ENCODE measurements at regions not wholly inside any gene's neighbourhood (a gene's known extent, or its start where the extent isn't known, plus 50 kb on each side); places are given as distances from the start of the nearest gene placed in this dataset.

- Histone ChIP-seq H3K9me3 (ENCODE audit: control insufficient read depth, insufficient read depth, low read length) (no peaks in the 10 kb centered on the region), H3K27ac (ENCODE audit: low read depth, low read length) (no peak overlapping the region), H3K4me3 (ENCODE audit: low read depth, low read length) (no peak overlapping the region), H3K27me3 (ENCODE audit: control insufficient read depth, insufficient read depth, low read length) (no peaks in the 10 kb centered on the region)
- CTCF ChIA-PET: no interaction called here
- DNase-seq (ENCODE audit: low read depth, low spot score): no peak
- TF ChIP-seq CTCF (IDR thresholded peaks at IDR 0.05; ENCODE audit: low read depth, low read length): no peak
- POLR2A ChIA-PET: no interaction called here
Measured at GRCh38 chr2:18899725-18900124, 310.4 kb upstream of the NT5C1B start.

DNA sequence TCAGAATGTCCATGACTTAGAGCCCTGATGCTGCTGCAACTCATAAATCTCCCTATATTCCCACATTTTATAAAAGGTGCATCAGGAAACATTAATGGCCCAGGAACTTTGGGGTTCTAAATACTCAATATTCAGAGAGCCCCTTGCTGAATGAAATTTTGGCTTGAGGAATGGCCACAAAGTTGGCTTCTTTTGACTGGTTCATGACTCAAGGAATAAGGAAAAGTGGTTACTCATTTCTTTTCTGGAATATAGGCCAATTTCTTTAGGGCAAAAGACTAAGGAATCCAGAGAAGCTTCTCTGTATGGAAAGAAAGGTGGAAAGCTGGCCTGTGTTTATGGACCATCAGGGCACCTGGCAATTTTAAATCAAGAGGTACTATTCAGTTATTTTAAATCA is 308.9 kb upstream of the NT5C1B start:
- Histone ChIP-seq H3K9me3 (ENCODE audit: control insufficient read depth, insufficient read depth, low read length) (no peaks in the 10 kb centered on the region), H3K4me3 (ENCODE audit: low read depth, low read length) (no peak overlapping the region), H3K27ac (ENCODE audit: low read depth, low read length) (no peak overlapping the region), H3K27me3 (ENCODE audit: control insufficient read depth, insufficient read depth, low read length) (no peaks in the 10 kb centered on the region)
- CTCF ChIA-PET: no interaction called here
- no peak for DNase-seq (ENCODE audit: low read depth, low spot score)
- POLR2A ChIA-PET: no interaction called here
- TF ChIP-seq CTCF (IDR thresholded peaks at IDR 0.05; ENCODE audit: low read depth, low read length): no peak

DNA sequence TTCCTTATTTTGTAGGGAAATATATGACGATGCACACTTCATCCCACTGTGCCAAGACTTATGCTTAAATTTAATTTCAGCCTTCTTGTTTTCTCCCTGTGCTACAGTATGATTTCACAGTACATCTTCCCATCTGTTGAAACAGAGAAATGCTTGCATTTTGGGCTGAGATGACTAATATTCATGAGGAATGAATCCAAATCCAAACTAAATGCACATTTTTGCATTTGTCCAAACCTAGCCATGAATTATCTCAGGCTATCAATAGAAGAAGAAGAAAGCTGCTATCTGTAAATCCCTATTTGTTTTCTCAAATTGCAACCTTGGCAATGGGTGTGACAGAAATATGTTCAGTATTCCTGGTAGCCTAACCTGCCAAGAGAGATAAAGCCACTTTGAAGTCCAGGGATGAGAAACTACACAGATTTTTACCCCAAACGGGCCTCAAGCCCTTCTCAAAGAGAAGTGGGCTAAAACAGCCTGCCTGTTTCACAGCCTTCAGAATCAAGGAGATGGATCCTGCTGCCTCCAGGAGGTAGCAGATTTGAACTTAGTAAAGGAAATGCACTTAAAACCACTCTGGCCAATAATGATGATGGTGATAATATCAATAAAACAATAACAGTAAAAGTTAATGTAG is 306.9 kb upstream of the NT5C1B start:
- H3K4me3 ChIP-seq (ENCODE audit: low read depth, low read length): no peak overlapping the region
- no peaks in the 10 kb centered on the region for H3K27me3 ChIP-seq (ENCODE audit: control insufficient read depth, insufficient read depth, low read length)
- ChIA-PET CTCF (no interaction called here), POLR2A (no interaction called here)
- DNase-seq (ENCODE audit: low read depth, low spot score): no peak
- no peaks in the 10 kb centered on the region for H3K9me3 ChIP-seq (ENCODE audit: control insufficient read depth, insufficient read depth, low read length)
- H3K27ac ChIP-seq (ENCODE audit: low read depth, low read length): no peak overlapping the region
- no peak for TF ChIP-seq CTCF (IDR thresholded peaks at IDR 0.05; ENCODE audit: low read depth, low read length)

DNA sequence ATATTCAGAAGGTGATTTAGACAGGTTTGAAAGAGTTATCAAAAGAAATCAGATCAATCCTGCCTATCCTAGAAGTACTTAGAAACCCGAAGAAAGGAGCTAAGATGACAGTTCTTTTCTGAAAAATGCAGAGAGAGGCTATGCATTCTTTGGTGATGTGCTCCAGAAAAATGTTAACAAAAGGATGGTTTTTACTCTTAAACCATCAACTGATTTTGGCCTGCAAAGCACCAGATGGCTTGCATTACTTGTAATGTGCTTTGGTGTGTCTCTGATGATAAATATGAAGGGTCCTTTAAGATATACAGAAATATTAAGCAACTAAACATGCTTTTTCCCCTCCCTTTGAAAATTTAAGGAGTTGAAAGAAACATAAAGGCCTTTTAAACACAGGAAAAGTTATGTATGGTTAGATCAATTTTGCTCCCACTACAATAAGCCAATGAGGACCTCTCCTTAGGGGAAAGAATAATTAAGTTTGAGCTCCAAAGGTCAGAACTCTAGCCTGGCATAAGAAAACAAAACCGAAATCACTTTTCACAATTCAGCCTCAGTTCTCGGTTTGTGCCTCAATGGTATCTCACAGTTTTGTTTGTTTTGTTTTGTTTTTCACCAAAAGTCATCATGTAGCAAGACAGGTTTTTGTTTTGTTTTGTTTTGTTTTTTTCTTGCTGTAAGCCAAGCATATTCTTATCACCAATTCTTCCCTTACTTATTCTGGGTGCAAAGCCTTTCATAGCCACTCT is 302.4 kb upstream of the NT5C1B start:
- POLR2A ChIA-PET: interaction anchor here (1.3 kb wide), 1 partner anchor 34 kb away, joined by 5 read pairs; no protein-coding TSS in a partner anchor
- H3K27me3 ChIP-seq (ENCODE audit: control insufficient read depth, insufficient read depth, low read length): no peaks in the 10 kb centered on the region
- no peaks in the 10 kb centered on the region; the same call in 1 of the 2 replicates for H3K9me3 ChIP-seq (ENCODE audit: control insufficient read depth, insufficient read depth, low read length)
- CTCF ChIA-PET: interaction anchor here (1.4 kb wide), 1 partner anchor 371 kb away, joined by 9 read pairs; no protein-coding TSS in a partner anchor
- peak; percentile 44 for DNase-seq (ENCODE audit: low read depth, low spot score)
- no peak overlapping the region for H3K4me3 ChIP-seq (ENCODE audit: low read depth, low read length)
- no peak overlapping the region for H3K27ac ChIP-seq (ENCODE audit: low read depth, low read length)
- TF ChIP-seq CTCF (IDR thresholded peaks at IDR 0.05; ENCODE audit: low read depth, low read length): no peak
